ENCODE measurements at regions not wholly inside any gene's neighbourhood (a gene's known extent, or its start where the extent isn't known, plus 50 kb on each side); places are given as distances from the start of the nearest gene placed in this dataset.

GRCh38 chr18:34971313-34971712 lies 69.9 kb upstream of the MAPRE2 start:
- Mint-ChIP-seq H3K4me1 (peaks cover 6% of the 10 kb centered on the region in 2 experiments), H3K27me3 (ENCODE audit: low read depth) (peaks cover 57% of the 10 kb centered on the region), H3K9me3 (no peaks in the 10 kb centered on the region), H3K4me3 (no peak overlapping the region), H3K36me3 (ENCODE audit: insufficient read depth in 1 of 3, low read depth in 3 of 3) (no peaks in the 10 kb centered on the region), H3K27ac (no peak overlapping the region)
- no peak overlapping the region for H4K8ac ChIP-seq (replicated peaks; ENCODE audit: insufficient read length, low read depth, low read length)
- H3K4ac ChIP-seq (ENCODE audit: low read depth, low read length): no peak overlapping the region
- H3K27ac ChIP-seq (ENCODE audit: insufficient read length, low read depth, low read length): no peak overlapping the region
- no peak overlapping the region for H4K5ac ChIP-seq (ENCODE audit: insufficient read length, low read depth, low read length)
- H3K4me1 ChIP-seq (ENCODE audit: insufficient read depth, low read length): no peaks in the 10 kb centered on the region; the same call in 1 of the 2 replicates
- H3K23me2 ChIP-seq (ENCODE audit: insufficient read length, low read depth, low read length, poor library complexity, severe bottlenecking): peaks cover under 1% of the 10 kb centered on the region
- no peak overlapping the region for H2BK5ac ChIP-seq (ENCODE audit: insufficient read length, low read length)
- no peak overlapping the region for H3K23ac ChIP-seq (ENCODE audit: insufficient read length, low read depth, low read length)
- no peak overlapping the region for H2BK15ac ChIP-seq (ENCODE audit: low read depth, low read length)
- no peaks in the 10 kb centered on the region for H4K20me1 ChIP-seq (ENCODE audit: control insufficient read depth, insufficient read depth, insufficient read length)
- H3K79me2 ChIP-seq (ENCODE audit: insufficient read depth, low read length): no peaks in the 10 kb centered on the region
- H2BK120ac ChIP-seq (ENCODE audit: low read depth, low read length, poor library complexity, severe bottlenecking): no peak overlapping the region
- no peak overlapping the region for H3K56ac ChIP-seq (ENCODE audit: insufficient read length, low read depth, low read length)
- no peak overlapping the region for H2BK20ac ChIP-seq (ENCODE audit: low read depth, low read length, poor library complexity, severe bottlenecking)
- H4K91ac ChIP-seq (ENCODE audit: insufficient read length, low read depth, low read length): no peak overlapping the region
- H2AFZ ChIP-seq (ENCODE audit: low read length): no peak overlapping the region
- WGBS (ENCODE audit: extremely low coverage, insufficient read length, low lambda C conversion rate): no CpG with 5 or more reads among the region's 1 CpG
- no peak overlapping the region for H3K18ac ChIP-seq (ENCODE audit: insufficient read length, low read depth, low read length)
- no peak overlapping the region for H2AK5ac ChIP-seq (ENCODE audit: insufficient read length, low read length)
- H3K79me1 ChIP-seq (ENCODE audit: insufficient read depth, low read depth, low read length, poor library complexity, severe bottlenecking): no peaks in the 10 kb centered on the region
- no peak for TF ChIP-seq CTCF (conservative IDR thresholded peaks at IDR 0.05)
- no peaks in the 10 kb centered on the region for H3K9me3 ChIP-seq (ENCODE audit: control insufficient read depth, low read depth, low read length)
- peaks cover 10% of the 10 kb centered on the region; the same call in 1 of the 2 replicates for H3K27me3 ChIP-seq (ENCODE audit: insufficient read depth, low read length)
- H2BK12ac ChIP-seq (ENCODE audit: insufficient read length, low read depth, low read length): no peak overlapping the region
- no peak overlapping the region for H3K14ac ChIP-seq (ENCODE audit: insufficient read depth, low read length)
- H3T11ph ChIP-seq (ENCODE audit: low read length): no peak overlapping the region
- H3K9ac ChIP-seq (ENCODE audit: extremely low read depth, insufficient read length, low read length): no peak overlapping the region
- DNase-seq: no peak
- no peak overlapping the region for H3K4me2 ChIP-seq (ENCODE audit: insufficient read depth, insufficient read length, low read length)
